Upper lobe of left lung (tissue), 4 donors: ENCODE measurements at regions not wholly inside any gene's neighbourhood (a gene's known extent, or its start where the extent isn't known, plus 50 kb on each side); places are given as distances from the start of the nearest gene placed in this dataset.

Experiments
- EP300 ChIP-seq, 4 donors: sonication (generic); formaldehyde crosslinking; IDR thresholded peaks; one replicate each; pipeline ENCODE4 v1.5.1; 2017; ENCODE audit warnings: antibody characterized with exemption in 4 of 4, control low read depth in 2 of 4
- POLR2A ChIP-seq, 4 donors: fragments of 450-650 bp; IDR thresholded peaks; one replicate each; pipeline ENCODE4 v1.5.1; 2016 to 2017; ENCODE audit warnings: antibody characterized with exemption in 4 of 4, mild to moderate bottlenecking in 2 of 4
- TF ChIP-seq, protein P1 (sequence below), 6 experiments: fragments of 450-650 bp in 4 of 6; fragments of 200-600 bp in 2 of 6; sonication (generic) in 2 of 6; IDR thresholded peaks; one replicate each; pipeline ENCODE4 v1.5.1; 2016 to 2019; ENCODE audit warnings: antibody characterized with exemption in 6 of 6

DNA sequence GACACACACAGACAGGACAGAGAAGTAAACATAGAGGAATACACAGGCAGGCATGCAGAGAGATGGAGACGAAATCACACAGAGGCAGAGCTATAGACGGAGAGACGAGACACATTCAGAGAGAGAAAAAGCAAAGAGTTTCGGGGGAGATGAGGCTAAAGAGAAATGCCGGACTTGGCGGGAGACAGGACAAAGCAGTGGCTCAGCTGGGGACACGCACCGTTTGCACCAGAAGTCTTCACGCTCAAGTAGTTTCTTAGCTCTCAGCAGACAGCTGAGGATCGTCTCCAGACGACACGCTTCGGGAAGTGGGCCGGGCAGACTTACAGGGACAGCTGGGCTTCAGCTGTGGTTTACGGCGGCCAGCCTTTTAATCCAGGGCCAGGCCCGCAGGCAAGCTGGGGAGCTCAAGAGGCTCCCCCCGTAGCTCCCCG lies 56.2 kb upstream of the DLG1 start:
- TF ChIP-seq, protein P1, sequence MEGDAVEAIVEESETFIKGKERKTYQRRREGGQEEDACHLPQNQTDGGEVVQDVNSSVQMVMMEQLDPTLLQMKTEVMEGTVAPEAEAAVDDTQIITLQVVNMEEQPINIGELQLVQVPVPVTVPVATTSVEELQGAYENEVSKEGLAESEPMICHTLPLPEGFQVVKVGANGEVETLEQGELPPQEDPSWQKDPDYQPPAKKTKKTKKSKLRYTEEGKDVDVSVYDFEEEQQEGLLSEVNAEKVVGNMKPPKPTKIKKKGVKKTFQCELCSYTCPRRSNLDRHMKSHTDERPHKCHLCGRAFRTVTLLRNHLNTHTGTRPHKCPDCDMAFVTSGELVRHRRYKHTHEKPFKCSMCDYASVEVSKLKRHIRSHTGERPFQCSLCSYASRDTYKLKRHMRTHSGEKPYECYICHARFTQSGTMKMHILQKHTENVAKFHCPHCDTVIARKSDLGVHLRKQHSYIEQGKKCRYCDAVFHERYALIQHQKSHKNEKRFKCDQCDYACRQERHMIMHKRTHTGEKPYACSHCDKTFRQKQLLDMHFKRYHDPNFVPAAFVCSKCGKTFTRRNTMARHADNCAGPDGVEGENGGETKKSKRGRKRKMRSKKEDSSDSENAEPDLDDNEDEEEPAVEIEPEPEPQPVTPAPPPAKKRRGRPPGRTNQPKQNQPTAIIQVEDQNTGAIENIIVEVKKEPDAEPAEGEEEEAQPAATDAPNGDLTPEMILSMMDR (IDR thresholded peaks at IDR 0.05) = no peak
- TF ChIP-seq POLR2A (IDR thresholded peaks at IDR 0.05) = no peak
- TF ChIP-seq EP300 (IDR thresholded peaks at IDR 0.05) = no peak
